ENCODE measurements at regions not wholly inside any gene's neighbourhood (a gene's known extent, or its start where the extent isn't known, plus 50 kb on each side); places are given as distances from the start of the nearest gene placed in this dataset.

DNA sequence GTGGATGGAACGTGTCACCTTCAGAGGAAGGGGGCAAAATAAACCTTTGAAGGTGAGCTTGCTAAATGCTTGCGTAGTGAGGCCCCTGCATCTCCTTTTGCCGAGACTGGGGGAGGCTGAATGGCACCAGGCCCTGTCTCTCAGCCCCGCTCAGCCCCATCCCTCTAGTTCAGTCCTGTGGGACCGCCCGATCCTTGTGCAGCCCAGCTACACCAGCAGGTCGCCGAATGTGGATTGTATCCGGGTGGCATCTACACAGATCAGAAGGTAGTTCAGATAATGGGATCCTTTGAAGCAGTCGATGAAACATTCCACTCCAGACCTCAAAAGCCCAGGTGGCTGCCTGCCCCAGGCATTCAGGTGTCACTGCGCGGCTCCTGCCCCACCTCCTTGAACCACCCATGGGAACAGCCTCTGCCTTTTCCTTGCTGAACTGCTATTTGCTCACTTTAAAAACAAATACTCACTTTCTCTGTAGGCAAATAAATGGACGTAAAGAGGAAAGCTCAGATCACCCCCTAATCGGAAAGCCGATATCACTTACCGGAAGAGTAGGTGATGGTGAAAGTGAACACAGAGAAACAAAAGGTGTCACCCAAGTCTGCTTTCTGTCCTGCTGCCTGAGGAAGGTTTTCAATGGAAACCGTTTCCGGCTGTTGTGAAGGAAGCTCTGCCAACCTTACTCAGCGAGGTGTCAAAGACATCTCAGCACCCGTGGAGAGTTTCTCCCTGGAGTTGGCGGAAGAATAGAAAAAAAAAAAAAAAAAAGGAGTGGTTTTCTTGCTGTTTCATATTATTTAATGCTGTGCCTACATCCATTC is 100.3 kb upstream of the NCOR2 start:
- TF ChIP-seq, protein P1, sequence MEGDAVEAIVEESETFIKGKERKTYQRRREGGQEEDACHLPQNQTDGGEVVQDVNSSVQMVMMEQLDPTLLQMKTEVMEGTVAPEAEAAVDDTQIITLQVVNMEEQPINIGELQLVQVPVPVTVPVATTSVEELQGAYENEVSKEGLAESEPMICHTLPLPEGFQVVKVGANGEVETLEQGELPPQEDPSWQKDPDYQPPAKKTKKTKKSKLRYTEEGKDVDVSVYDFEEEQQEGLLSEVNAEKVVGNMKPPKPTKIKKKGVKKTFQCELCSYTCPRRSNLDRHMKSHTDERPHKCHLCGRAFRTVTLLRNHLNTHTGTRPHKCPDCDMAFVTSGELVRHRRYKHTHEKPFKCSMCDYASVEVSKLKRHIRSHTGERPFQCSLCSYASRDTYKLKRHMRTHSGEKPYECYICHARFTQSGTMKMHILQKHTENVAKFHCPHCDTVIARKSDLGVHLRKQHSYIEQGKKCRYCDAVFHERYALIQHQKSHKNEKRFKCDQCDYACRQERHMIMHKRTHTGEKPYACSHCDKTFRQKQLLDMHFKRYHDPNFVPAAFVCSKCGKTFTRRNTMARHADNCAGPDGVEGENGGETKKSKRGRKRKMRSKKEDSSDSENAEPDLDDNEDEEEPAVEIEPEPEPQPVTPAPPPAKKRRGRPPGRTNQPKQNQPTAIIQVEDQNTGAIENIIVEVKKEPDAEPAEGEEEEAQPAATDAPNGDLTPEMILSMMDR (IDR thresholded peaks at IDR 0.05; ENCODE audit: low read depth, low read length) = no peak
- Histone ChIP-seq H3K4me3 (ENCODE audit: low read depth, low read length) (no peak overlapping the region), H3K36me3 (peaks cover 28% of the 10 kb centered on the region), H3K9me3 (ENCODE audit: severe bottlenecking) (peaks cover 22% of the 10 kb centered on the region), H3K27me3 (ENCODE audit: insufficient read depth, low read depth, severe bottlenecking) (no peaks in the 10 kb centered on the region), H3K27ac (no peak overlapping the region)
- no peak for DNase-seq

DNA sequence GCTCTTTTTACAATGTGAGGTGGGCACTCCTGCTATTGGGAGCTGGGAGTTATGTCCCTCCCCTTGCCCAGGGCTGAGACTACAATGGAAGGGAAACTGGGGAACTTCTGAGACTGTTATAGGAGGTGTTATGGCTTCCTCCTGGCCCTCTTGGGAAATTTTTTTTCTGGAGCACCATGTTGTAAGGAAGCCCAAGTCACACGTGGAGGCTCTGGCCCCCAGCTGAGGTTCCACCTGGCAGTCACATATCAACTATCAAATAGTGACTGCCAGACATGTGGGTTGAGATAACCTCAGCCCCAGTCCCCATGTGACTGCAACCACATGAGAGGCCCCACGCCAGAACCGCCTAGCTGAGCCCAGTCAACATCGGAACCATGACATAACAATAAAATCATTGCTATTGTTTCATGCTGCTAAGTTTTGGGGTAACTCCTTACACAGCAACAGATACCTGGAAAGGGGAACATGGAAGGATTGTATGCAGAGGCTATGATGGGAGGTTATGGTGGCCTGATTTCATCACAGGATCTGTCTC is 99.4 kb upstream of the NCOR2 start:
- no peak overlapping the region for H3K27ac ChIP-seq
- H3K4me3 ChIP-seq (ENCODE audit: low read depth, low read length) = no peak overlapping the region
- TF ChIP-seq, protein P1 (IDR thresholded peaks at IDR 0.05; ENCODE audit: low read depth, low read length) = no peak
- H3K27me3 ChIP-seq (ENCODE audit: insufficient read depth, low read depth, severe bottlenecking) = no peaks in the 10 kb centered on the region
- no peak for DNase-seq
- H3K36me3 ChIP-seq = peaks cover 34% of the 10 kb centered on the region
- peaks cover 23% of the 10 kb centered on the region for H3K9me3 ChIP-seq (ENCODE audit: severe bottlenecking)

DNA sequence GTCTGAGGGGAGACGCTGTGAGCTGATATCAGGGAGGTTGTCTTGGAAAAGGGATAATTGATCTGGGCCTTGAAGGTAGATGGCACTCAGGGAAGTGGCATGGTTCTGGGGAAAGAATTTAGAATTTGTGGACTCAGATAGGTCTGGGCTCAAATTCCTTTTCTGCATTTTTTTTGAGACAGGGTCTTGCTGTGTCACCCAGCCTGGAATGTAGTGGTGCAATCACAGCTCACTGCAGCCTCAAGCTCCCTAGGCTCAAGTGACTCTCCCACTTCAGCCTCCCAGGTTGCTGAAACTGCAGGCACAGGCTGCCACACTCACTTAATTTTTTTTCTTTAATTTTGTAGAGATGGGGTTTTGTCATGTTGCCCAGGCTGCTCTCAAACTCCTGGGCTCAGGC is 98.1 kb upstream of the NCOR2 start:
- H3K36me3 ChIP-seq = peaks cover 34% of the 10 kb centered on the region
- H3K4me3 ChIP-seq (ENCODE audit: low read depth, low read length) = no peak overlapping the region
- TF ChIP-seq, protein P1 (IDR thresholded peaks at IDR 0.05; ENCODE audit: low read depth, low read length) = no peak
- no peak for DNase-seq
- H3K27ac ChIP-seq = no peak overlapping the region
- H3K9me3 ChIP-seq (ENCODE audit: severe bottlenecking) = peaks cover 20% of the 10 kb centered on the region
- no peaks in the 10 kb centered on the region for H3K27me3 ChIP-seq (ENCODE audit: insufficient read depth, low read depth, severe bottlenecking)

DNA sequence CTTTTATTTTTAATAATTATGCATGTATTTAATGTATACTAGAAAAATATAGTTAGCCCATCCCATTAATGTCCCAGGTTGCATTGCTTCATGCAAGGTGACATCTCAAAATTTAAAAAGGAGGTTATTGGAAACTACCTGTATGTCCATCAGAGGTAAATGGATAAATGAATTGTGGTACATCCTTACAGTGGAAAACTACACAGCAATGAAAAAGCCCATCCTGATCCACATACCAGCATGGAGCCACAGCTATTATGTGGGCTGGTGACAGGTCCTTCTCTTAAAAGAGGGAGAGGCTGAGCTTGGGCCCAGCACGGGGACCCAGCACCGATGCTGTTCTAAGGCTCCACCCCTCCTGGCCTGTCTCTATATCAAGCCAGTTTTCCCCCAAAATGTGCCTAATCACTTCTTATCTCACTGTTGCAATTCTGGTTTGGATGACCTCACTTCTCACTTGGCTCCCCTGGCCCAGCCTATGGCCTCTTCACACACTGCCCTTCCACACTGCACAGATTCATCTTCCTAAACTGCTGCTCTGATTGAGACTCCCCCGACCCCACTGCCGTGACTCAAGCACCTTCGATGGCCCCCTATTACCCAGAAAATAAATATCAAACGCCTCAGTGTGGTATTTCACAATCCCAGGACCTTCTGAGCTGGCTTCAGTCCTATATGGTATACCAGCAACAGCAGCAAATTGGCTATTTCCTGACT is 97.1 kb upstream of the NCOR2 start:
- TF ChIP-seq, protein P1 (IDR thresholded peaks at IDR 0.05; ENCODE audit: low read depth, low read length) = no peak
- Histone ChIP-seq H3K27ac (no peak overlapping the region), H3K4me3 (ENCODE audit: low read depth, low read length) (no peak overlapping the region), H3K27me3 (ENCODE audit: insufficient read depth, low read depth, severe bottlenecking) (no peaks in the 10 kb centered on the region), H3K36me3 (peaks cover 34% of the 10 kb centered on the region), H3K9me3 (ENCODE audit: severe bottlenecking) (peaks cover 14% of the 10 kb centered on the region)
- DNase-seq = no peak

DNA sequence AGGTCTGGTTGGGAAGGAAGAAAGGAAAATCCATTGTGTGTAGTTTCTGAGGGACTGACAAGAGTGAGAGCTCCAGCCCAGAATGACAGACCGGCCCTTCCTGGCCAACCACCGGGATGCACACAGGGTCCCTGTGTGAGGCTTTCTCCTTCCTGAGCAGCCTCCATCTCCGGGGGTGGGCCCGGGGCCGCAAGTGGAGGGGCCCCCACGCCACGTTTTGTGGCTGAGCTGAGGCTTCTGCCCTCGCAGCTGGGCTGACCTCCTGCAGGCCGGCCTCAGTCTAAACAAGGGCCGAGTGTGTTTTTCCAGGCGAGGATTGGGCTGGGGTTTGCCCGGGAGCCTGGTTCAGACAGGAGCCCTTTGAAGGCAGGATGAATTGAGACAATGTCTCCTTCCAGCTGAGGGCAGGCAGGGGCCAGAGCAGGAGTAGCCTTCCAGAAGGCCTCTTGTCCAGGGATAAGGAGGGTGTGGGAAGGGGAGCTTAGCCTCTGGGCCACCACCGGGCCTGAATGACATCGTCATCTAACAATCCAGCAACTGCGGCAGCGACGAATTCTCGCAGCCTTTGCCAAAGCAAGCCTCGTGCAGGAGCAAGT is 96.5 kb upstream of the NCOR2 start:
- Histone ChIP-seq H3K36me3 (peaks cover 38% of the 10 kb centered on the region), H3K27me3 (ENCODE audit: insufficient read depth, low read depth, severe bottlenecking) (no peaks in the 10 kb centered on the region), H3K27ac (no peak overlapping the region; the same call in 1 of the 2 replicates), H3K9me3 (ENCODE audit: severe bottlenecking) (peaks cover 14% of the 10 kb centered on the region), H3K4me3 (ENCODE audit: low read depth, low read length) (no peak overlapping the region)
- TF ChIP-seq, protein P1 (IDR thresholded peaks at IDR 0.05; ENCODE audit: low read depth, low read length) = no peak
- no peak for DNase-seq

All from WERI-Rb-1 (cell line).